ENCODE measurements at regions not wholly inside any gene's neighbourhood (a gene's known extent, or its start where the extent isn't known, plus 50 kb on each side); places are given as distances from the start of the nearest gene placed in this dataset.

DNA sequence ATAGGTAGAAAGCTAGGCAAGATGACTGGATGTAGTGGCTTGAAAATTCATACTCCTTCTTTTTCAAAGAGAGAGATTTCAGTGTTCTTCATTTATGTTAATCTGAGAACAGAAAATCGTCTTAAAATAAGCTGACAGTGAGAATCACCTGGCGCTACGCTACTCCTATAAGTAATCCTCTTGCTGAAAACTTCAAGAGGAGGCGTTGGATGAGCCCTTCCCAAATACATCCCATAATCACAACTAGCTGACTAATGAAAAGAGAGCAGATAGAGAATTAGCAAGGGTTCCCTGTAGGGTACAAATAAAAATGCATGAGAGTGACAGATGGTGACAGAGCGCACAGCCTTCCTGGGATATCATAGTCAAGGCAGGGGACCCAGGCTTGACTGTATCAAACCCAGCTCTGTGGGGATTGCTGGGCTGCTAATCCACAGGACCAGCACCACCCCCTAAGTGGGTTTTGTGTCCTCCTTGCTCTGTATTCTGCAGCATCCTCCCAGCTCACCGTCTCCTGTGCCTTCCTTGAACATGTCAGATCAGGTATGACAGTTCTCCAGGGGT lies 280.2 kb downstream of the SP3 start:
- no peak overlapping the region for H3K4me3 ChIP-seq (ENCODE audit: low read depth, low read length)
- TF ChIP-seq, protein P1, sequence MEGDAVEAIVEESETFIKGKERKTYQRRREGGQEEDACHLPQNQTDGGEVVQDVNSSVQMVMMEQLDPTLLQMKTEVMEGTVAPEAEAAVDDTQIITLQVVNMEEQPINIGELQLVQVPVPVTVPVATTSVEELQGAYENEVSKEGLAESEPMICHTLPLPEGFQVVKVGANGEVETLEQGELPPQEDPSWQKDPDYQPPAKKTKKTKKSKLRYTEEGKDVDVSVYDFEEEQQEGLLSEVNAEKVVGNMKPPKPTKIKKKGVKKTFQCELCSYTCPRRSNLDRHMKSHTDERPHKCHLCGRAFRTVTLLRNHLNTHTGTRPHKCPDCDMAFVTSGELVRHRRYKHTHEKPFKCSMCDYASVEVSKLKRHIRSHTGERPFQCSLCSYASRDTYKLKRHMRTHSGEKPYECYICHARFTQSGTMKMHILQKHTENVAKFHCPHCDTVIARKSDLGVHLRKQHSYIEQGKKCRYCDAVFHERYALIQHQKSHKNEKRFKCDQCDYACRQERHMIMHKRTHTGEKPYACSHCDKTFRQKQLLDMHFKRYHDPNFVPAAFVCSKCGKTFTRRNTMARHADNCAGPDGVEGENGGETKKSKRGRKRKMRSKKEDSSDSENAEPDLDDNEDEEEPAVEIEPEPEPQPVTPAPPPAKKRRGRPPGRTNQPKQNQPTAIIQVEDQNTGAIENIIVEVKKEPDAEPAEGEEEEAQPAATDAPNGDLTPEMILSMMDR (IDR thresholded peaks at IDR 0.05; ENCODE audit: insufficient read depth, low read length) = no peak
- DNase-seq (ENCODE audit: low read depth) = no peak

DNA sequence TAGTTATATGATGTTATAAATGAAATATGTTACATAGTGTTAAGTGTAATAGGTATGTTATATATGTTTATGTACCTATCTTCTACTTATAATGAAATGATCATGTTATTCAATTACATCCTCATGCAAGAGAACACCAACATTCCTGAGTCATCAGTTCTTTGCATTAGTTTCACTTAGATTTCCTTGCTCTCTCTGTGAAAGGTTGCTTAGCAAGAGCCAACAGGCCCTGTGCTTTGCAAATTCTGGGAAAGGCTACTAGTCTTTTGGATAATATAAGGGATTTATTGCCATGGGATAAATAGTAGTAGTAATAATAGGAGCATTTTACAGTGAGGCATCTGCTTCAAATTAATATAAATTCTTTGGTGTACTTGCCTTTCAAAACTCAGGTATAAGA lies 274.8 kb downstream of the SP3 start:
- no peak overlapping the region for H3K4me3 ChIP-seq (ENCODE audit: low read depth, low read length)
- TF ChIP-seq, protein P1 (IDR thresholded peaks at IDR 0.05; ENCODE audit: insufficient read depth, low read length) = no peak
- DNase-seq (ENCODE audit: low read depth) = no peak

DNA sequence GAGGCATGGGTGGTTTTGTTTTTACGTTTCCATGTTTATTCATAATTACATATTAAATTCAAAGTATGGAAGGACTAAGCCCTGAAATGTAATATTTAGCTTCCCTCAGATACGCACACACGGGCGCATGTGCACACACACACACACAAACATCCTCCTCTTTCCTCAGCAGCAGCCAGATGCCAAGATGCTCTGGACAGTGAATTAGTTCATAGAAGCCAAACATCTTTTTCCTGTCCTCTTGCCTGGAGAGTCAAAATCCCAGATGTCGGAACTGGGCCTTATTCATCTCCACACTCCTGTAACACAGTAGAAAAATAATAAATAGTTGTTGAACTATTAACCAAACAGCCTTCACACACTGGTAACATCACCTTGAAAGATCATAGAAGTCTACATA lies 273.1 kb downstream of the SP3 start:
- TF ChIP-seq, protein P1 (IDR thresholded peaks at IDR 0.05; ENCODE audit: insufficient read depth, low read length) = no peak
- H3K4me3 ChIP-seq (ENCODE audit: low read depth, low read length) = no peak overlapping the region
- DNase-seq (ENCODE audit: low read depth) = no peak

DNA sequence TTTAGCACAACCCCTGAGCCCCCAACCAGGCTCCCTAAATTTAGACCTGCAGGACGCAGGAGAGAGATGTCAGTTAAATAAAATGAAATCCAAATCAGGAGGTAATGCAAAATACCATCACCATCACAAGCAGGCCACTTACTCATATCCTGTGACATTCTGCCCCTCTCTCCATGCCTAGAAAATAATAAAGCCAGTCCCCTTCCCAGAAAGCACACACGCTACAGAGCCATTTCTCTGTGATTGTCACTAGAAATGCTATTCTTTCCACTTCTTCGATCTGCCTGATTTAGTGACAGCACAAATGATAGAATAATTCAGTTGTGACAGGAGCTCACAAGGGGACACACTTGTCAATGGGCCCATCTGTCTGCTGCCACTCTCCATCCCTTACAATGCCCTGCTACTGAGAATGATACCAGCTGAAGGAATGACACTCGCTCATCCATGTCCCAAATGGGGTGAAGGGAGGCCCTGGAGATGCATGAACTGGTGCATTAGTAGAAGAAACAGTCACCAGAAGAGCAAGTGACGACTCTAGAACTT lies 272.1 kb downstream of the SP3 start:
- DNase-seq (ENCODE audit: low read depth) = no peak

DNA sequence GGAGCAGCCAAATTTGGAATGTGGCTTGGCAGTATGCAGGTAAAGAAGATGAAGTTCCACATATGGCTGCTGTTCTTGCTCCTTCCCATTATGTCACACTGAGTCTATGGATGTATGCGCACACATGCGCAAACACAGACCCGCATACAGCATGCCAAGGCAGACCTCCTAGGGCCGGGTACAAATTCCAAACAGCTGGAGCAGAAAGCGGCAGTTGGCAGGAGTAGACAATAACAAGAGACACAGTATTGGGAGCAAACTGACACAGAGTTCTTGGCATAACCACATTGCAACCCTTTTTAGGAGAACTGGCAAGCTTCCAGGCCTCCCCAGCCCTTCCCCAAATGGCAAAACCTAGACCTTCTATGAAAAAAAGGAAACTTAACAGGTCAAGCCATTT lies 268.9 kb downstream of the SP3 start:
- TF ChIP-seq, protein P1 (IDR thresholded peaks at IDR 0.05; ENCODE audit: insufficient read depth, low read length) = no peak
- no peak for DNase-seq (ENCODE audit: low read depth)
- no peak overlapping the region for H3K4me3 ChIP-seq (ENCODE audit: low read depth, low read length)

More for the DNA sequence above, 272.1 kb downstream of the SP3 start:
- no peak overlapping the region for H3K4me3 ChIP-seq (ENCODE audit: low read depth, low read length)
- TF ChIP-seq, protein P1 (IDR thresholded peaks at IDR 0.05; ENCODE audit: insufficient read depth, low read length) = no peak

DNA sequence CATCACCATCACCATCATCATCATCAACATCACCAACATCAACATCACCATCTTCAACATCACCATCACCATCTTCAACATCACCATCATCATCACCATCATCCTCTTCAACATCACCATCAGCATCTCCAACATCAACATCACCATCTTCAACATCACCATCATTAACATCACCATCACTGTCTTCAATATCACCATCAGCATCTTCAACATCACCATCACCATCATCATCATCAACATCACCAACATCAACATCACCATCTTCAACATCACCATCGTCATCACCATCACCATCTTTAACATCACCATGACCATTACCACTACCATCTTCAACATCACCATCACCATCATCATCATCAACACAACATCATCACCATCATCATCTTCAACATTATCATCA lies 267.2 kb downstream of the SP3 start:
- no peak overlapping the region for H3K4me3 ChIP-seq (ENCODE audit: low read depth, low read length)
- TF ChIP-seq, protein P1 (IDR thresholded peaks at IDR 0.05; ENCODE audit: insufficient read depth, low read length) = no peak
- DNase-seq (ENCODE audit: low read depth) = no peak

DNA sequence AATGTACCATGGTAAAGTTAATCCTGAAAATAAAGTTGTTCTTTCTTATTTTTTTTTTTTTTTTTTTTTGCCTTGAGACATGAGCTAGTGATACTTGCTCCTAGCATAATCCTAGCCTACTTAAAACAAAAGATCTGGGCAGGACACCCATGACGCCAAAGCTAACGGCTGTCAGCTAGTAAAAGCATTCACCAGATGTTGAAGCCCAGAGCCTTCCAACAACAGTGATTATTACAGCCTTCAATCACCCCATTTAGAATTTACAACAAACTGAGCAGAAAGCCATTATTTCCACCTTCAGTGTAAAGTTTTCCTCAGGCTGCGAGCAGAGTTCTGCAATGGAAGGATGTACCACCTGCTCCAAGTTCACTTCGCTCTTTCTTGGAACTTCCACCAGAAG lies 259.5 kb downstream of the SP3 start:
- TF ChIP-seq, protein P1 (IDR thresholded peaks at IDR 0.05; ENCODE audit: insufficient read depth, low read length) = no peak
- H3K4me3 ChIP-seq (ENCODE audit: low read depth, low read length) = no peak overlapping the region
- no peak for DNase-seq (ENCODE audit: low read depth)
